ENCODE measurements at regions not wholly inside any gene's neighbourhood (a gene's known extent, or its start where the extent isn't known, plus 50 kb on each side); places are given as distances from the start of the nearest gene placed in this dataset.

GRCh38 chr1:163406772-163407171 lies 85.0 kb downstream of the NUF2 start:
- TF ChIP-seq CTCF (IDR thresholded peaks at IDR 0.05; ENCODE audit: insufficient read depth, low read depth, low read length, missing control alignments), result no peak
- no peak for DNase-seq (ENCODE audit: low read depth)
- no peak overlapping the region for H3K4me3 ChIP-seq (ENCODE audit: low read length)

GRCh38 chr1:163408262-163408661 lies 86.5 kb downstream of the NUF2 start:
- no peak overlapping the region for H3K4me3 ChIP-seq (ENCODE audit: low read length)
- no peak for TF ChIP-seq CTCF (IDR thresholded peaks at IDR 0.05; ENCODE audit: insufficient read depth, low read depth, low read length, missing control alignments)
- DNase-seq (ENCODE audit: low read depth), result no peak

- peak; percentile 87 for TF ChIP-seq CTCF (IDR thresholded peaks at IDR 0.05; ENCODE audit: insufficient read depth, low read depth, low read length, missing control alignments)
- DNase-seq (ENCODE audit: low read depth), result peak; percentile 56
- H3K4me3 ChIP-seq (ENCODE audit: low read length), result no peak overlapping the region
Measured at GRCh38 chr1:163410073-163410999, 88.6 kb downstream of the NUF2 start.

- DNase-seq (ENCODE audit: low read depth), result no peak
- H3K4me3 ChIP-seq (ENCODE audit: low read length), result no peak overlapping the region
- no peak for TF ChIP-seq CTCF (IDR thresholded peaks at IDR 0.05; ENCODE audit: insufficient read depth, low read depth, low read length, missing control alignments)
Measured at GRCh38 chr1:163412221-163412620, 90.5 kb downstream of the NUF2 start.

- DNase-seq (ENCODE audit: low read depth), result no peak
- TF ChIP-seq CTCF (IDR thresholded peaks at IDR 0.05; ENCODE audit: insufficient read depth, low read depth, low read length, missing control alignments), result no peak
- no peak overlapping the region for H3K4me3 ChIP-seq (ENCODE audit: low read length)
Measured at GRCh38 chr1:163414778-163415177, 93.0 kb downstream of the NUF2 start.

- no peak for TF ChIP-seq CTCF (IDR thresholded peaks at IDR 0.05; ENCODE audit: insufficient read depth, low read depth, low read length, missing control alignments)
- no peak overlapping the region for H3K4me3 ChIP-seq (ENCODE audit: low read length)
- no peak for DNase-seq (ENCODE audit: low read depth)
Measured at GRCh38 chr1:163421701-163422100, 99.9 kb downstream of the NUF2 start.

Data from epithelial cell of esophagus (primary cell).